GM23338 (cell line): ENCODE measurements at regions not wholly inside any gene's neighbourhood (a gene's known extent, or its start where the extent isn't known, plus 50 kb on each side); places are given as distances from the start of the nearest gene placed in this dataset.

ENCODE experiments used
- ATAC-seq: fragments of 200-7000 bp; cut with Tn5 transposase; 3 replicates; pipeline ENCODE4 v1.9.1; 2020
- DNase-seq: peaks from one replicate; pipeline ENCODE4 v3.0.0-alpha.2; 2015; ENCODE audit warnings: low spot score
- H2AFZ ChIP-seq: fragments of 200-600 bp; sonication (generic); 2 replicates; pipeline ENCODE4 v1.8.0; 2016; ENCODE audit warnings: antibody characterized with exemption, mild to moderate bottlenecking, moderate library complexity
- H3F3A ChIP-seq: fragments of 200-600 bp; sonication (generic); replicated peaks from 2 replicates; pipeline ENCODE4 v1.8.0; 2017; ENCODE audit warnings: antibody characterized with exemption, mixed run types, low read depth
- H3K27ac ChIP-seq: fragments of 200-600 bp; sonication (generic); 2 replicates; pipeline ENCODE4 v1.6.1; 2016; ENCODE audit warnings: low read depth
- H3K27me3 ChIP-seq: fragments of 200-600 bp; sonication (generic); 2 replicates; pipeline ENCODE4 v1.8.0; 2016; ENCODE audit warnings: mild to moderate bottlenecking, mixed run types, moderate library complexity; ENCODE audit not compliant: insufficient read depth
- H3K36me3 ChIP-seq: fragments of 200-600 bp; sonication (generic); 2 replicates; pipeline ENCODE4 v1.8.0; 2016; ENCODE audit warnings: mild to moderate bottlenecking; ENCODE audit not compliant: insufficient read depth
- H3K4me1 ChIP-seq: fragments of 200-600 bp; sonication (generic); 2 replicates; pipeline ENCODE4 v1.8.0; 2016; ENCODE audit warnings: mild to moderate bottlenecking, moderate library complexity; ENCODE audit not compliant: insufficient read depth
- H3K4me2 ChIP-seq: fragments of 200-600 bp; sonication (generic); 2 replicates; pipeline ENCODE4 v1.7.1; 2017; ENCODE audit warnings: mixed run types
- H3K4me3 ChIP-seq: fragments of 200-600 bp; sonication (generic); 2 replicates; pipeline ENCODE4 v1.6.1; 2016; ENCODE audit warnings: mixed run types
- H3K79me2 ChIP-seq: fragments of 200-600 bp; sonication (generic); replicated peaks from 2 replicates; pipeline ENCODE4 v1.8.0; 2017; ENCODE audit warnings: mild to moderate bottlenecking; ENCODE audit not compliant: insufficient read depth
- H3K9me2 ChIP-seq: fragments of 200-600 bp; sonication (generic); 2 replicates; pipeline ENCODE4 v1.8.0; 2017; ENCODE audit not compliant: insufficient read depth
- H4K20me1 ChIP-seq: fragments of 200-600 bp; sonication (generic); replicated peaks from 2 replicates; pipeline ENCODE4 v1.8.0; 2017; ENCODE audit warnings: mild to moderate bottlenecking; ENCODE audit not compliant: insufficient read depth
- H3K27ac Mint-ChIP-seq: 2 replicates; pipeline ENCODE4 v1.8.0; 2020; ENCODE audit warnings: inconsistent platforms, mild to moderate bottlenecking, moderate library complexity, mixed read lengths
- H3K27me3 Mint-ChIP-seq: 3 replicates; pipeline ENCODE4 v1.8.0; 2022; ENCODE audit warnings: low read depth, mild to moderate bottlenecking, moderate library complexity, mixed read lengths, inconsistent platforms; ENCODE audit not compliant: insufficient read depth, poor library complexity
- H3K36me3 Mint-ChIP-seq: 3 replicates; pipeline ENCODE4 v1.8.0; 2021; ENCODE audit warnings: low read depth, mild to moderate bottlenecking, inconsistent platforms, moderate library complexity, mixed read lengths
- H3K4me1 Mint-ChIP-seq: 3 replicates; pipeline ENCODE4 v1.8.0; 2020; ENCODE audit warnings: mild to moderate bottlenecking, inconsistent platforms, mixed read lengths
- H3K4me3 Mint-ChIP-seq: 3 replicates; pipeline ENCODE4 v1.8.0; 2021; ENCODE audit warnings: moderate library complexity, mild to moderate bottlenecking, inconsistent platforms, mixed read lengths
- H3K9me3 Mint-ChIP-seq: 3 replicates; pipeline ENCODE4 v1.8.0; 2020; ENCODE audit warnings: moderate library complexity, mild to moderate bottlenecking, inconsistent platforms, mixed read lengths
- CREB1 ChIP-seq: fragments of 250-450 bp; sonication (Bioruptor Pico); IDR thresholded peaks from 2 replicates; pipeline ENCODE4 v1.5.0; 2020; ENCODE audit warnings: low read depth, mild to moderate bottlenecking, moderate library complexity
- ETS1 ChIP-seq: IDR thresholded peaks from 2 replicates; pipeline ENCODE4 v1.6.1; 2016; ENCODE audit warnings: antibody characterized with exemption
- JUNB ChIP-seq: IDR thresholded peaks from one replicate; pipeline ENCODE4 v1.6.1; 2016; ENCODE audit warnings: antibody characterized with exemption; ENCODE audit not compliant: unreplicated experiment
- POLR2AphosphoS5 ChIP-seq: IDR thresholded peaks from 2 replicates; pipeline ENCODE4 v1.6.1; 2016; ENCODE audit warnings: antibody characterized with exemption, low read depth
- ZNF114 ChIP-seq: fragments of 250-450 bp; sonication (Bioruptor Pico); IDR thresholded peaks from 2 replicates; pipeline ENCODE4 v1.5.0; 2020; ENCODE audit warnings: mild to moderate bottlenecking, moderate library complexity
- ZNF331 ChIP-seq: fragments of 250-450 bp; sonication (Bioruptor Pico); IDR thresholded peaks from 2 replicates; pipeline ENCODE4 v1.5.0; 2020; ENCODE audit warnings: low read depth, mild to moderate bottlenecking, moderate library complexity
- ZNF462 ChIP-seq: fragments of 250-450 bp; sonication (Bioruptor Pico); IDR thresholded peaks from 2 replicates; pipeline ENCODE4 v1.5.0; 2020; ENCODE audit warnings: mild to moderate bottlenecking, moderate library complexity
- TF ChIP-seq, protein P1 (sequence below), 2 experiments: fragments of 200-600 bp in 1 of 2; sonication (generic) in 1 of 2; conservative IDR thresholded peaks; 2 replicates each; pipeline versions ENCODE4 v1.5.1 to v1.6.1; 2016 to 2017; ENCODE audit warnings: antibody characterized with exemption in 2 of 2, low read depth in 2 of 2, mild to moderate bottlenecking in 2 of 2, moderate library complexity in 1 of 2

DNA sequence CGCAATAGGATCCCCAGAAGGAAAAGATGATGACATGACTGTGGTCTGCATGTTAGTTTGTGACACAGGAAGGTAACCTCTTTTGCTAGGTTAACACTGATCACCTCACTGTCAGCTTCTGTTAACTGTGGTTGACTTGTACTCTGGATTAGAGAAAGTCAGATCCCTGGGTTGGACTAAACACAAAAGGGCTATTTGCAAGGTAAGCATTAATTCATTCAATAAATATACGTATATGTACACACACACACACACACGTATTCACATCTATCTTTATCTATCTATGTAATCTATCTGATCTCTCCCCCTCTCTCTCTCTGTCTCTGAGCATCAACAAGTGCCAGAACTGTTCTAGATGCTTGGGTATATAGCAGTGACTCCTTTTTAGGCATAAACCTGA is 136.1 kb upstream of the SNX19 start (continued):
- TF ChIP-seq, protein P1, sequence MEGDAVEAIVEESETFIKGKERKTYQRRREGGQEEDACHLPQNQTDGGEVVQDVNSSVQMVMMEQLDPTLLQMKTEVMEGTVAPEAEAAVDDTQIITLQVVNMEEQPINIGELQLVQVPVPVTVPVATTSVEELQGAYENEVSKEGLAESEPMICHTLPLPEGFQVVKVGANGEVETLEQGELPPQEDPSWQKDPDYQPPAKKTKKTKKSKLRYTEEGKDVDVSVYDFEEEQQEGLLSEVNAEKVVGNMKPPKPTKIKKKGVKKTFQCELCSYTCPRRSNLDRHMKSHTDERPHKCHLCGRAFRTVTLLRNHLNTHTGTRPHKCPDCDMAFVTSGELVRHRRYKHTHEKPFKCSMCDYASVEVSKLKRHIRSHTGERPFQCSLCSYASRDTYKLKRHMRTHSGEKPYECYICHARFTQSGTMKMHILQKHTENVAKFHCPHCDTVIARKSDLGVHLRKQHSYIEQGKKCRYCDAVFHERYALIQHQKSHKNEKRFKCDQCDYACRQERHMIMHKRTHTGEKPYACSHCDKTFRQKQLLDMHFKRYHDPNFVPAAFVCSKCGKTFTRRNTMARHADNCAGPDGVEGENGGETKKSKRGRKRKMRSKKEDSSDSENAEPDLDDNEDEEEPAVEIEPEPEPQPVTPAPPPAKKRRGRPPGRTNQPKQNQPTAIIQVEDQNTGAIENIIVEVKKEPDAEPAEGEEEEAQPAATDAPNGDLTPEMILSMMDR (conservative IDR thresholded peaks at IDR 0.05; ENCODE audit: low read depth in 2 of 2), result no peak
- TF ChIP-seq ZNF462 (CRISPR knock-in tag) (no peak), JUNB (no peak), ZNF114 (no peak)

DNA sequence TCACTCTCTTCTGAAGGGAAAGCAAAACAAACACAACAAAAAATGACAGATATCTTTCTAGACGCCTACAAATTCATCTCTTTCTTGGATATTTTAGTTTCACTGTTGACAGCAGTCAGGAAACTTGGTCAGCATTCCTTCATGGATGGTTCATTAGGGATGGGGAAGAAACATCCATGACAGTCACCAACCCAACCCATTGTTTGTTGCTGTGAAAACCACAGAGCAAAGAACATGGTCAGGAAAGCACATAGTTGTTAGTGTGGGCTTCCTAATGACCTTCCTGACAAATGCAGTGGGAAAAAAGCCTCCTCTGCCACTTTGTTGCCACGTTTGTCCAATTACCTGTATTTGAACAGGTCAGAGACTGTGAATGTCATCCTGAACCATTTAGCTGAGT is 139.8 kb upstream of the SNX19 start:
- Histone ChIP-seq H3K79me2 (no peaks in the 10 kb centered on the region), H3K4me3 (no peak overlapping the region), H4K20me1 (no peaks in the 10 kb centered on the region), H3K4me1 (peaks cover 8% of the 10 kb centered on the region; the same call in 1 of the 2 replicates), H3K36me3 (no peaks in the 10 kb centered on the region), H2AFZ (no peak overlapping the region; the same call in 1 of the 2 replicates), H3K27me3 (no peaks in the 10 kb centered on the region), H3K27ac (no peak overlapping the region), H3K9me2 (peaks cover 7% of the 10 kb centered on the region; the same call in 1 of the 2 replicates), H3F3A (no peaks in the 10 kb centered on the region), H3K4me2 (no peak overlapping the region)
- Mint-ChIP-seq H3K4me3 (no peak overlapping the region), H3K27me3 (no peaks in the 10 kb centered on the region), H3K36me3 (no peaks in the 10 kb centered on the region), H3K27ac (no peak overlapping the region), H3K4me1 (peaks cover 8% of the 10 kb centered on the region), H3K9me3 (no peaks in the 10 kb centered on the region)
- ATAC-seq (no peak), DNase-seq (no peak)
- TF ChIP-seq JUNB, result no peak
- TF ChIP-seq, protein P1 (conservative IDR thresholded peaks at IDR 0.05; ENCODE audit: low read depth in 2 of 2), result no peak
- no peak for TF ChIP-seq CREB1 (CRISPR knock-in tag)
- no peak for TF ChIP-seq ETS1
- TF ChIP-seq POLR2AphosphoS5, result no peak
- no peak for TF ChIP-seq ZNF331 (CRISPR knock-in tag)
